ENCODE measurements at regions not wholly inside any gene's neighbourhood (a gene's known extent, or its start where the extent isn't known, plus 50 kb on each side); places are given as distances from the start of the nearest gene placed in this dataset.

DNA sequence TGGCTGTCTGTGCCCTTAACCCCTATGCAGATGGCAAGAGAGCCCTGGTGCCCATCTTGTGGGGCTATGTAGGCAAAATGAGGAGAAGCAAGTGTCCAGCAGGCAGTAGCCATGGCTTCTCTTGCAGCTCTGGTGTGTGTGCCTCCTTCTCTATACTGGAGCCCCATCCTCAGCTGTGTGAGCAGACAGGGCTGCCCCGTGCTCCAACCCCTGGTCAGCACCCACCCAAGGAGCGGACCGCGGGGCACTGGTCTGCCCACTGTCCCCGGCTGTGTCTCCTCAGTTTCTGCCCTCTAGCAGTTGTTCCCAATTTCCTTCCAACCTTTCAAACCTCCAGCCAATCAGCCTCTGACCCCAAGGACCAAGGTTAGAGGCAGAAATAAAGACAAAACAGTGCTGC lies 134.9 kb upstream of the GLI2 start:
- WGBS, 2 donors = 89% methylated on average over 4 to 5 of the region's 5 CpGs
- peaks cover 0 to 84% (median 0%) of the 10 kb centered on the region in 4 donors for H3K27me3 ChIP-seq
- H3K4me3 ChIP-seq = no peak overlapping the region
- TF ChIP-seq, protein P1, sequence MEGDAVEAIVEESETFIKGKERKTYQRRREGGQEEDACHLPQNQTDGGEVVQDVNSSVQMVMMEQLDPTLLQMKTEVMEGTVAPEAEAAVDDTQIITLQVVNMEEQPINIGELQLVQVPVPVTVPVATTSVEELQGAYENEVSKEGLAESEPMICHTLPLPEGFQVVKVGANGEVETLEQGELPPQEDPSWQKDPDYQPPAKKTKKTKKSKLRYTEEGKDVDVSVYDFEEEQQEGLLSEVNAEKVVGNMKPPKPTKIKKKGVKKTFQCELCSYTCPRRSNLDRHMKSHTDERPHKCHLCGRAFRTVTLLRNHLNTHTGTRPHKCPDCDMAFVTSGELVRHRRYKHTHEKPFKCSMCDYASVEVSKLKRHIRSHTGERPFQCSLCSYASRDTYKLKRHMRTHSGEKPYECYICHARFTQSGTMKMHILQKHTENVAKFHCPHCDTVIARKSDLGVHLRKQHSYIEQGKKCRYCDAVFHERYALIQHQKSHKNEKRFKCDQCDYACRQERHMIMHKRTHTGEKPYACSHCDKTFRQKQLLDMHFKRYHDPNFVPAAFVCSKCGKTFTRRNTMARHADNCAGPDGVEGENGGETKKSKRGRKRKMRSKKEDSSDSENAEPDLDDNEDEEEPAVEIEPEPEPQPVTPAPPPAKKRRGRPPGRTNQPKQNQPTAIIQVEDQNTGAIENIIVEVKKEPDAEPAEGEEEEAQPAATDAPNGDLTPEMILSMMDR (IDR thresholded peaks at IDR 0.05) = no peak
- TF ChIP-seq POLR2A (IDR thresholded peaks at IDR 0.05) = no peak
- no peak overlapping the region for H3K27ac ChIP-seq
- intact Hi-C loops (cut with DNase I) = no loop called here
- H3K36me3 ChIP-seq = no peaks in the 10 kb centered on the region
- peaks cover 0 to 29% (median 11%) of the 10 kb centered on the region in 3 donors for H3K4me1 ChIP-seq
- no peaks in the 10 kb centered on the region for H3K9me3 ChIP-seq
- no peak for DNase-seq

DNA sequence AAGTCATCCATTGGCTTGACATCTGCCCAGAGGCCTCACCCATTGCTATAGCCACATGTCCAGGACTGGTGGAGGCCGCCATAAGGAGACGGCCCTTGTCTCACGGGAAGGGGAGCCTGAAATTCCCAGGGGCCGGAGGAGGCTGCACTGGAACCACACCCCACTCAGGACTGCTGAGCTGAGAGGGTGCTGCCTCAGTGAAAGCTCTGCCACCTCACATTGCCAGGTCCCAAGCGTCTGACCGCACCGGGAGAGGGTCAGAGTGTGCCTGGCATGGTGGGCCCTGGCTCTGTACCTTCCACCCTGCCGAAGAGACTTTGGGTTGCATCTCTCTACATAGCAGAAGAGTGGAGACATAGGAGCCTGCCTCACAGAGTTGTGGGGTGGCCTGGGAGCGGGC lies 134.1 kb upstream of the GLI2 start:
- intact Hi-C loops (cut with DNase I) = no loop called here
- Histone ChIP-seq H3K9me3 (no peaks in the 10 kb centered on the region), H3K4me1 (peaks cover 0 to 21% (median 5%) of the 10 kb centered on the region in 3 donors), H3K27me3 (peaks cover 0 to 85% (median 0%) of the 10 kb centered on the region in 4 donors), H3K27ac (no peak overlapping the region), H3K4me3 (no peak overlapping the region), H3K36me3 (no peaks in the 10 kb centered on the region)
- WGBS, 2 donors = 80 to 100% methylated on average over 1 to 2 of the region's 9 CpGs
- TF ChIP-seq POLR2A (IDR thresholded peaks at IDR 0.05) = no peak
- TF ChIP-seq, protein P1 (IDR thresholded peaks at IDR 0.05) = no peak
- DNase-seq = no peak

DNA sequence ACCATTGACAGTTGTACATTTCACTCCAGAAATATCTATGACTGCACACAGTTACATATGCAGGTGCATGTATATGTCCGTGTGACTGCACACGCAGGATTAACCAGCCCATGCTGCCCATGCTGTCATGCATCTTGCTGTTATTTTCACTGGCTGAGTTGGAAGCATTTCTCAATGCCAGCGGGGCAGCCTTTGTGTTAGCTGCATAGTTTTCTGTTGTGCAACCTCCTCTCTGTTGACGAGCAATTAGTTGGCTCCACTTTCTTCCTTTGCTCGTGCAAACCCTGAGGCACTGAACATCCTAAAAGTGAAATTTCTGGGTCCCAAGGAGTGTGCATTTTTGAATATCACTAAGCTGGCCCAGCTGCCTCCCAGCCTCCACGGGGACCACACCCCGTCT lies 133.4 kb upstream of the GLI2 start:
- 50 to 57% methylated on average over 7 of the region's 7 CpGs for WGBS, 2 donors

DNA sequence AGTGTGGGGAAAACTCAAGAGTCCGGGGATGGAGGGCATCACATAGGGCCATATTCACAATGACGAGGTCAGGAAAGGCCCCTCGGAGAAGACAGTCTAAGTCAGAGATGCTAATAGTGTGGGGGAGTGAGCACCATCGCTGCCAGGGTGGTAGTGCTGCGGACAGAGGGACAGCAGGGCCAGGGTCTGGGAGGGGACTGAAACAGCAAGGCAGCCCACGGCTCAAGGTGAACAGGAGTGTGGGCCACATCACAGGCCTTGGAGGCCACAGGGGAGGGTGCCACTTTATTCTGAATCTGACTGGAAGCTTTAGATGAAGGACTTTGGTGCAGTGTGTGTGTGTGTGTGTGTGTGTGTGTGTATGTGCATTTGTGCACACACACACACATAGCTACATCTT lies 130.9 kb upstream of the GLI2 start:
- Histone ChIP-seq H3K36me3 (no peaks in the 10 kb centered on the region), H3K27ac (no peak overlapping the region), H3K4me3 (no peak overlapping the region), H3K9me3 (no peaks in the 10 kb centered on the region), H3K4me1 (peaks cover 0 to 7% (median 0%) of the 10 kb centered on the region in 3 donors), H3K27me3 (peaks cover 0 to 95% (median 0%) of the 10 kb centered on the region in 4 donors)
- no peak for DNase-seq
- intact Hi-C loops (cut with DNase I) = no loop called here
- WGBS, 2 donors = 85 to 93% methylated on average over 6 of the region's 6 CpGs
- TF ChIP-seq, protein P1 (IDR thresholded peaks at IDR 0.05) = no peak
- TF ChIP-seq POLR2A (IDR thresholded peaks at IDR 0.05) = no peak

More for the DNA sequence above, 133.4 kb upstream of the GLI2 start:
- TF ChIP-seq, protein P1 (IDR thresholded peaks at IDR 0.05) = no peak
- TF ChIP-seq POLR2A (IDR thresholded peaks at IDR 0.05) = no peak
- no peak for DNase-seq
- no peak overlapping the region for H3K27ac ChIP-seq
- no peaks in the 10 kb centered on the region for H3K9me3 ChIP-seq
- H3K4me1 ChIP-seq = peaks cover 0 to 16% (median 3%) of the 10 kb centered on the region in 3 donors
- H3K36me3 ChIP-seq = no peaks in the 10 kb centered on the region
- peaks cover 0 to 88% (median 0%) of the 10 kb centered on the region in 4 donors for H3K27me3 ChIP-seq
- H3K4me3 ChIP-seq = no peak overlapping the region
- intact Hi-C loops (cut with DNase I) = no loop called here

DNA sequence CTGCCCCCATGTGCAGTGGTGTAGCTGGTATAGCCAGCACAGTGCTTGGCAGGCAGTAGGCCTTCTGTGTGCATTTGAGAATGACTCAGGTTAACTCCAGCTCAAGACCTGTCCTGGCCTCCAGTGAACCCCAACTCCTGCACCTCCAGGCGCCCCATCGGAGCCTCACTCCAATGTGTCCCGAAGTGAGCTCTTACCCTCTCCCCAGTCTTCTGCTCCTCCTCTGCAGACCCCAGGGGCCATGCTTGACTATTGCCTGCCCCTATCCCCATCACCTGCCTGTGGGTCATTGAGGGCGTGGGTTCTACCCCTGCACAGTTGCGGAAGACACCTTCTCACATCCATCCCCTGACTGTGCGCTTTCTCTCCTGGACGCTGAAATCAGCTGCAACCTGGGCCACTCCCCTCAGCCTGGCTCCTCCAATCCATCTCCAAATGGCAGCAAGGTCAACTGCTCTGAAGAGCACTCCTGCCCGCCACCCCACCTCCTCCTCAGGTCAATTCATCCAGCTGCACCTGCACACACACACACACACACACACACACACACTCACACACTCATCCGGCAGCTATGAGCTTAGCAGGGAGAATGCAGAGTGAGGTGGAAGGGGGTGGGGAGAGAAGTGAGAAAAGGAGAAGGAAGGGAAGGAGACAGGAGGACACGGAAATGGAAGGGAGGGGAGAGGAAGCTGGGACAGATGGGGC lies 130.3 kb upstream of the GLI2 start:
- H3K9me3 ChIP-seq = no peaks in the 10 kb centered on the region
- H3K4me1 ChIP-seq = peaks cover 0 to 7% (median 0%) of the 10 kb centered on the region in 3 donors
- TF ChIP-seq, protein P1 (IDR thresholded peaks at IDR 0.05) = no peak
- no peak for TF ChIP-seq POLR2A (IDR thresholded peaks at IDR 0.05)
- 82 to 88% methylated on average over 8 to 10 of the region's 10 CpGs for WGBS, 2 donors
- H3K36me3 ChIP-seq = no peaks in the 10 kb centered on the region
- H3K4me3 ChIP-seq = no peak overlapping the region
- intact Hi-C loops (cut with DNase I) = no loop called here
- no peak for DNase-seq
- H3K27ac ChIP-seq = no peak overlapping the region
- peaks cover 0 to 91% (median 0%) of the 10 kb centered on the region in 4 donors for H3K27me3 ChIP-seq

Data from esophagus squamous epithelium (tissue), 5 donors.